HG03060 (cell line): ENCODE measurements at regions not wholly inside any gene's neighbourhood (a gene's known extent, or its start where the extent isn't known, plus 50 kb on each side); places are given as distances from the start of the nearest gene placed in this dataset.

Experiments
- ATAC-seq: cut with Tn5 transposase; IDR thresholded peaks from one replicate; pipeline ENCODE4 v1.9.1; 2021; ENCODE audit warnings: low read depth, moderate number of reproducible peaks; ENCODE audit not compliant: unreplicated experiment

DNA sequence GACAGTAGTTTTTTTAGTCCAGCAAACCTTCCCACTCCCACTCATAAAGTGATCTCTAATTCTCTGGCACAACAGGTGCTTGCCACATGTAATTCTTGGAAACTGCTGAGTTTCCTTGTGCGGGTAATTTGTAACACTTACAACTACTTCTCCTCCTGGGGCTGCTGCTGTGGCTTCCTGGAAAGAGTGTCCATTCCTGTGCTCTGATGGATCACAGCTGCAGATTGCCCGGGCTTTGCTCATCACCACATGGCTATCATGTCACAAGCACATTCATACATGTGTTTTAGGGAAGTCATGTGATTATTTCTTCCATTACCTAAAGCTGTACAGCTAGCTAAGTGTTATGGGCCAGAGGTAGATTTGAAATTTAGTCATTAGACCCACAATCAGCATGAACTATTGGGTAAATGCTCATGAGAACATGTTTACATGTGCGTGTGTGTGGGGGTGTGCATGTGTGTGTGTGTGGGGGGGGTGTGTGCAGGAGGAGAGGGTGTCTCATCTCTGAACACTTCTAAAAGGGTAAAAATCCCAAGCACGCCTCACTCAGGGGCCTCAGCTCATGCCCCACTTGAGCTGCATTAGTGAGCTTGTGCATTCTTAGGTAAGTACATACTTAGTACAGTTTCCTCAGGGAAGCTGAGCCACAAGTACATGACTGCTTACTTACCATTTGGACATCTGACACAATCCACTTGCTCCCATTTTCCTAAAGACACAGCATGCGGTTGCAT lies 118.1 kb upstream of the CCDC112 start:
- no peak for ATAC-seq

DNA sequence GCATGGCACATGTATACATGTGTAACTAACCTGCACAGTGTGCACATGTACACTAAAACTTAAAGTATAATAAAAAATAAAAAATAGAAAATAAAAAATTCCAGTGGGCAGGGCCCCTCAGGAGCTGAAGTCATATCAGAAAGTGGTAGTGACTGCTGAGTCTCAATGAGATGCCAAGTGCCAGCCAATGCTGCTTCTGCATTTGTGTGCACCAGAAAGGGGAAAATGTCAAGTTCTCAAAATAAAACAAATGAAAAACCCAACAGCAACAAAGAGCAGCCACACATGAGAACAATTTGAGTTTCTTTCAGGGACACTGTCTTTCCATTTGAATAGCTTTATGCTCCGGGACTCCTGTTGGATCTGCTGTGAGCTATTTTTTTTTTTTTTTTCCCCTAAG lies 117.2 kb upstream of the CCDC112 start:
- ATAC-seq: no peak

DNA sequence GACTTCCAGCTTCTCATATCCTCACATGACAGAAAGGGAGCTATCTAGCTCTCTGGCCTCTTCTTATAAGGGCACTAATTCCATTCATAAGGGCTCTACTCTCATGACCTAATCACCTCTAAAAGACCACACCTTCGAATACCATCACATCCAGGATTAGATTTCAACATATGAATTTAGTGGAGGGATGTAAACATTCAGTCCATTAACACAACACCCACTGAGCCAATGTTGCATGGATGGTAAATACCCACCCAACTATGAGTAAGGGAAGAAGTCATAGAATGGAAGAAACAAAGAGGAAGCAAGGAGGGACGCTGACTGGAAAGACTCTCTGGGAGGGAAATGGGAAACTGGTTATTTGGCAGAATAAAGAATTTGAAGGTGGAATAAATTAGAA lies 112.6 kb upstream of the CCDC112 start:
- no peak for ATAC-seq

GRCh38 chr5:115402822-115403577 lies 106.5 kb upstream of the CCDC112 start:
- no peak for ATAC-seq

- no peak for ATAC-seq
These were observed 105.6 kb upstream of the CCDC112 start for GRCh38 chr5:115402092-115402491.

DNA sequence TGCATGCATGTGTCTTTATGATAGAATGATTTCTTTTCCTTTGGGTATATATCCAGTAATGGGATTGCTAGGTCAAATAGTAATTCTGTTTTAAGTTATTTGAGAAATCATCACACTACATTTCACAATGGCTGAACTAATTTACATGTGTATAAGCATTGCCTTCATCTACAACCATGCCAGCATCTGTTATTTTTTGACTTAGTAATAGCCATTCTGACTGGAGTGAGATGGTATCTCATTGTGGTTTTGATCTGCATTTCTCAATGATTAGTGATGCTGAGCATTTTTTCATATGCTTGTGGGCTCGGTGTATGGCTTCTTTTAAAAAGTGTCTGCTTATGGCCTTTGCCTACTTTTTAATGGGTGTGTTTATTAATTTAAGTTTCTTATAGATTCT lies 102.3 kb upstream of the CCDC112 start:
- no peak for ATAC-seq

GRCh38 chr5:115396688-115397087 lies 100.2 kb upstream of the CCDC112 start:
- ATAC-seq: no peak

DNA sequence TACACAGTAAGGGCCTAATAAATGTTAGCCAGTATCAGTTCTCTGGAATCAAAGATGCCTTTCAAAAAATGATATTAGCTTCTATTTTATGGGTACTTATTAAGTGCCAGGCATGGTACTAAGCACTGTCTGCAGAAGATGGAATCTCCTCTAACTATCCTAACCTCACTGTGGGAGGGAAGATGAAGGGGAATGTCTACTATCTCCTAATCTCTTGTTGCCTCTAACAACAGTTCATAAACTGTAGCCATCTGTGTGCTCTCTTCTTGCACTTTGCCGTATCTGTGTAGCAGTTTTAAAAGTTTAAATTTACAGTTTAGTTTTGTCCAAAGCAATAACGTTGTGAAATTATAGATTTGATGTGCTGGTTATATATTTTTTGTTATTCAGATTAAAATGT lies 99.6 kb upstream of the CCDC112 start:
- no peak for ATAC-seq

DNA sequence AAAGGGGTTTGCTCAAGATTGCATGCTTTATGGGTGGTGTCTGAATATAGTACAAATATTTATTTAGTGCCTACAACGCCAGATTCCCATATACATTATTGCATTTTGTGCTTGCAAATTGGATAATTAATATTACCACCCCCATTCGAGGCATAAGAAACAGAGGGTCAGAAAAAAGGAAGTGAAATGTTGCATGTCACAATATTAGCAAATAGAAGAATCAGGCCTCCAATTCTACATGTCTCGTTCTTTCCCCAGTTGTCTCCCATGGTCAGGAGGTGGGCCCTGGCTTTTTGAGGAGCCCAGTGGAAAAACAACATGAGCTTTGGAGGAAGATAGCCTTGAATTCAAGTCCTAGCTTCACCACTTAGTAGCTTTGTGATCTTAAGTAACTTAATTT lies 98.1 kb upstream of the CCDC112 start:
- no peak for ATAC-seq

GRCh38 chr5:115393239-115393638 lies 96.8 kb upstream of the CCDC112 start:
- no peak for ATAC-seq

DNA sequence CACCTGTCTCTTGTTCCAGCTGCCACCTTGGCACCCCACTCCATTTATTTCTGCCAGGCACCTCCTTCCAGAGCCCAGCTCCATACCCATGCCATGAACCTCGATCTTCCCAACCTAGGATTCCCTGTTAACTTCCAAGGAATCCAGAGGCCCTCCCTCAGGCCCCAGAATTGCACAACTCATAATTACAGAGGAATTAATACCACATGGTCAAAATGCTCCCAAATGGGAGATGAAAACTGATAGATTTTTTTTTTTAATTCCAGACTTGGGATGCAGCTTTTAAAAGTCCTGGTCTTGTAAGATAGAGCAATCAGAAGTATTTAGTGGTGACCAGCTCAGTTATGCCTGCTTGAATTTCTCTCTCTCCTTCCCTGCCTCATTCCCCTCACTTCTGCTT lies 96.2 kb upstream of the CCDC112 start:
- ATAC-seq: no peak

- no peak for ATAC-seq
These were observed 95.3 kb upstream of the CCDC112 start for GRCh38 chr5:115391780-115392179.

GRCh38 chr5:115389799-115390382 lies 93.4 kb upstream of the CCDC112 start:
- ATAC-seq: no peak

- ATAC-seq: no peak
These were observed 92.8 kb upstream of the CCDC112 start for GRCh38 chr5:115389034-115389798.

DNA sequence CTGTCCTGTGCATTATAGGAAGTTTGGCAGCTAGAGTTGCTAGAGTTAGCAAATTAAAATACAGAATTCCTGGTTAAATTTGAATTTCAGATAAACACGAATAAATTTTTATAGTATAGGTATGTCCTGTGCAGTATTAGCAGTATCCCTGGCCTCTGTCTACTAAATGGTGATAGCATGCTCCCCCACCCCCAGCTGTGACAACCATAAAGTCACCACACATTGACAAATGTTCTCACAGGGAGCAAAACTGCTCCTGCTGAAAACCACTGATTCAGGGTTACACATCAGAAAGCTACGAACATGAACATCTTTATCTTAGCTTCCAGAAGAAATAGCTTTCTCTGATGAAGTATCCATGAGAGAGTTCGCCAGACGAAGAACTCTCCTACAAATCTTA lies 91.8 kb upstream of the CCDC112 start:
- no peak for ATAC-seq

GRCh38 chr5:115387816-115388215 lies 91.4 kb upstream of the CCDC112 start:
- ATAC-seq: no peak

- ATAC-seq: no peak
These were observed 90.2 kb upstream of the CCDC112 start for GRCh38 chr5:115386657-115387056.

DNA sequence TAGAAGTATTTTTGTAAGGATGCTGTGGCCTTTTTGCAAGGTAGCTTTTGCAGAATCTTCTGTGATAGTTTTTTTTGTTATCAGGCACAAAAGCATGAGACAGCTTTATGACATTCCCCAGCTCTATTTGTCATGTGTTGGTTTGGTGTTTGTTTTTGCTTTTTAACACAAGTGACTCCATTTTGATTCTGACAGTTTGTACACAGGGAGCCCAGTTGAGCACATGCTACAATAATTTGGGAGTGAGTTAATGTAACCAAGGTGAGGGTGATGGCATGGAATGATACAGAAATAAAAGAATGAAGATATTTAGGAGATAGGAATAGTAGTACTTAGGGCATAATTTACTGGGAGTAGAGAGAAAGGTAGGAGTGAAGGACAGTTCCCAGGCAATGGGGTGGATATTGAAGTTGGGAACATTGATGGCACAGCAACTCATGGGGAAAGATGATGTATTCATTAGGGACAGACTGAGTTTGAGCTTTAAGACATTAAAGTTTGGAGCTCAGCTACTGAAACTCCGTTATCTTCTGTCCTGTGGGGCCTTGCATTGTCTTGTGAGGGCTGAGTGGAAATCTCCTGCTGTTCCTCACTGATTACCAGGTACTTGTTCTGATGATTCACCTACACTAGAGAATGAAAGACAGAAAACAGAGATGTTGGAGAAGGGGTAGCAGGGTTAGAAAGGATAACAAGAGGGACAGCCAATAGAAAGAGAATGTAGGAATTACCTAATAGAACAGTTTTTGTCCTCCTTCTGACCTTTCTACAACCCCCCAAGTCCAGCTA lies 88.3 kb upstream of the CCDC112 start:
- no peak for ATAC-seq

DNA sequence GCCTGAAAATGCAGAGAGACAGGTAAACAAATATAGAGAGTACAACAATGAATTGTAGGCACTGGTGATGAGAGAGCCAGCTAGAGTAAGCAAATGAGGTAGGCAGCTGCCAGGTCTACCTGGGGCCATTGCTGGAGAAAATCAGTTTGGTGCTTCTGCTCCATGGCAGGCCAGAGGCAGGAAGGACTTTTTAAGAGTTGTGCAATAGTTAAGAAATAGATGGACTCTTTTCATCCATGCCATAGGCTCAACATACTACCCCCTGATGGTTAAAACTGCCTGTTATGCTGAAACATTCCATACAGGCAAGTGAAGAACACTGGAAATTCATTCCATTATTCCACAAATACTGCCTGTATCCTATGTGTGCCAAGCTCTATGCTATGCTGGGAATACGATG lies 86.5 kb upstream of the CCDC112 start:
- ATAC-seq: no peak

GRCh38 chr5:115381911-115382662 lies 85.6 kb upstream of the CCDC112 start:
- no peak for ATAC-seq
